Trophoblast cell (in vitro differentiated cells and primary cell): ENCODE measurements at regions not wholly inside any gene's neighbourhood (a gene's known extent, or its start where the extent isn't known, plus 50 kb on each side); places are given as distances from the start of the nearest gene placed in this dataset.

Experiments
- DNase-seq, 2 donors: peaks; one replicate each; pipeline ENCODE4 v3.0.0-alpha.2; 2016
- H2AFZ ChIP-seq: 2 replicates; pipeline ENCODE4 v1.6.1; 2013; ENCODE audit warnings: low read length, moderate library complexity, mild to moderate bottlenecking; ENCODE audit not compliant: insufficient read depth, poor library complexity
- H2AK5ac ChIP-seq: 2 replicates; pipeline ENCODE4 v1.6.1; 2013; ENCODE audit warnings: mild to moderate bottlenecking, low read length
- H2BK120ac ChIP-seq: 2 replicates; pipeline ENCODE4 v1.6.1; 2013; ENCODE audit warnings: low read length, mild to moderate bottlenecking, moderate library complexity; ENCODE audit not compliant: insufficient read depth, poor library complexity
- H2BK12ac ChIP-seq: 2 replicates; pipeline ENCODE4 v1.6.1; 2013; ENCODE audit warnings: mild to moderate bottlenecking, low read length, moderate library complexity
- H2BK5ac ChIP-seq: 2 replicates; pipeline ENCODE4 v1.6.1; 2013; ENCODE audit warnings: low read length, low read depth, moderate library complexity, mild to moderate bottlenecking; ENCODE audit not compliant: poor library complexity
- H3K14ac ChIP-seq: 2 replicates; pipeline ENCODE4 v1.6.1; 2013; ENCODE audit warnings: mild to moderate bottlenecking, low read length
- H3K18ac ChIP-seq: 2 replicates; pipeline ENCODE4 v1.6.1; 2013; ENCODE audit warnings: mild to moderate bottlenecking, low read length
- H3K23ac ChIP-seq: 2 replicates; pipeline ENCODE4 v1.6.1; 2013; ENCODE audit warnings: low read length
- H3K27ac ChIP-seq: 2 replicates; pipeline ENCODE4 v1.5.1; 2013; ENCODE audit warnings: low read depth, mild to moderate bottlenecking, inconsistent platforms, low read length, moderate library complexity
- H3K27me3 ChIP-seq: 2 replicates; pipeline ENCODE4 v1.6.1; 2013; ENCODE audit warnings: inconsistent platforms, mild to moderate bottlenecking, low read length, moderate library complexity; ENCODE audit not compliant: insufficient read depth
- H3K36me3 ChIP-seq, 2 experiments: 1 replicate in 1 of 2; 2 replicates in 1 of 2; pipeline ENCODE4 v1.6.1; 2013; ENCODE audit warnings: low read length in 2 of 2, mild to moderate bottlenecking in 2 of 2, moderate library complexity in 1 of 2; ENCODE audit not compliant: insufficient read depth in 2 of 2, control insufficient read depth in 1 of 2
- H3K4ac ChIP-seq: 2 replicates; pipeline ENCODE4 v1.6.1; 2013; ENCODE audit warnings: low read depth, mild to moderate bottlenecking, low read length, moderate library complexity
- H3K4me1 ChIP-seq, 2 experiments: 1 replicate in 1 of 2; 2 replicates in 1 of 2; pipeline ENCODE4 v1.6.1; 2013; ENCODE audit warnings: low read length in 2 of 2, mild to moderate bottlenecking in 2 of 2, moderate library complexity in 1 of 2; ENCODE audit not compliant: insufficient read depth in 2 of 2, control insufficient read depth in 1 of 2
- H3K4me2 ChIP-seq: 2 replicates; pipeline ENCODE4 v1.6.1; 2013; ENCODE audit warnings: inconsistent platforms, mild to moderate bottlenecking, low read length, moderate library complexity
- H3K4me3 ChIP-seq: 2 replicates; pipeline ENCODE4 v1.5.1; 2013; ENCODE audit warnings: mild to moderate bottlenecking, low read depth, low read length, inconsistent platforms
- H3K79me1 ChIP-seq: one replicate; pipeline ENCODE4 v1.6.1; 2013; ENCODE audit warnings: low read length
- H3K79me2 ChIP-seq: 2 replicates; pipeline ENCODE4 v1.6.1; 2013; ENCODE audit warnings: low read length, mild to moderate bottlenecking; ENCODE audit not compliant: control insufficient read depth, insufficient read depth, poor library complexity
- H3K9ac ChIP-seq: 2 replicates; pipeline ENCODE4 v1.6.1; 2013; ENCODE audit warnings: mild to moderate bottlenecking, low read length
- H3K9me3 ChIP-seq: 2 replicates; pipeline ENCODE4 v1.6.1; 2013; ENCODE audit warnings: low read depth, mild to moderate bottlenecking, control low read depth, inconsistent platforms, low read length; ENCODE audit not compliant: insufficient read depth
- H4K12ac ChIP-seq: 2 replicates; pipeline ENCODE4 v1.6.1; 2013; ENCODE audit warnings: low read depth, mild to moderate bottlenecking, low read length, moderate library complexity
- H4K8ac ChIP-seq: 2 replicates; pipeline ENCODE4 v1.6.1; 2013; ENCODE audit warnings: low read depth, mild to moderate bottlenecking, low read length, moderate library complexity
- H4K91ac ChIP-seq: one replicate; pipeline ENCODE4 v1.6.1; 2013; ENCODE audit warnings: low read depth, mild to moderate bottlenecking, low read length, moderate library complexity
- WGBS: extraction: QIAGEN DNeasy Blood & Tissue Kit; methylation state at CpG from one replicate; pipeline ENCODE4 v1.1.7; 2013; ENCODE audit warnings: missing lambda C conversion rate; ENCODE audit not compliant: insufficient read length, insufficient coverage; ENCODE audit errors: extremely low coverage; 5-methylcytosine and 5-hydroxymethylcytosine counted together

DNA sequence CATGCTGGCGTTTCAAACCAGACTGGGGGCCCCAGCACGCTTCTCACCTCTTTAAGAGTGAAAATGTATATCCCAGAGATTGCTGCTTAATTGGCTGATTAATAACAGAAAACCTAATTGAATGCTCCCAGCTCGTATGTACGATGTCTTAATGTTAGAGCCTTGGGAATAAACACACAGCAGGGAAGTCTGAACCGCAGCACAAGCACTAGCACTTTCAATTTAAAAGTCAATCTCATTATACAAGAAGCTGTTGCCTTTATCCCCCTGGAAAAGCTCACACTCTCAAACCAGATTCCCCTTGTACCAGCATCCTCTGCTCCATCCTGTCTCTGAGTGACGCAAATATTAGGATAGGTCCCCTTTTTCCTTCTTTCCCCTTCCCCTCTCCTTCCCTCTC, 449.1 kb downstream of the MN1 start:
- H3K18ac ChIP-seq: no peak overlapping the region
- no peak overlapping the region for H2AFZ ChIP-seq
- no peak overlapping the region for H2BK12ac ChIP-seq
- no peak overlapping the region for H2BK120ac ChIP-seq
- no peaks in the 10 kb centered on the region for H3K4me1 ChIP-seq
- no peak overlapping the region for H3K23ac ChIP-seq
- H3K4me2 ChIP-seq: no peak overlapping the region
- H3K9ac ChIP-seq: no peak overlapping the region
- no peak overlapping the region for H2AK5ac ChIP-seq
- no peak overlapping the region for H4K8ac ChIP-seq
- H3K9me3 ChIP-seq: peaks cover 2% of the 10 kb centered on the region
- no peaks in the 10 kb centered on the region for H3K79me2 ChIP-seq
- no peak overlapping the region for H3K4me3 ChIP-seq
- H4K91ac ChIP-seq: no peak overlapping the region
- H3K4ac ChIP-seq: no peak overlapping the region
- H3K14ac ChIP-seq: no peak overlapping the region
- H3K36me3 ChIP-seq: no peaks in the 10 kb centered on the region
- H2BK5ac ChIP-seq: no peak overlapping the region
- no peaks in the 10 kb centered on the region for H3K27me3 ChIP-seq
- WGBS: no CpG with 5 or more reads among the region's 6 CpGs
- H3K79me1 ChIP-seq: no peaks in the 10 kb centered on the region
- no peak overlapping the region for H3K27ac ChIP-seq
- no peak overlapping the region for H4K12ac ChIP-seq
- no peak for DNase-seq

DNA sequence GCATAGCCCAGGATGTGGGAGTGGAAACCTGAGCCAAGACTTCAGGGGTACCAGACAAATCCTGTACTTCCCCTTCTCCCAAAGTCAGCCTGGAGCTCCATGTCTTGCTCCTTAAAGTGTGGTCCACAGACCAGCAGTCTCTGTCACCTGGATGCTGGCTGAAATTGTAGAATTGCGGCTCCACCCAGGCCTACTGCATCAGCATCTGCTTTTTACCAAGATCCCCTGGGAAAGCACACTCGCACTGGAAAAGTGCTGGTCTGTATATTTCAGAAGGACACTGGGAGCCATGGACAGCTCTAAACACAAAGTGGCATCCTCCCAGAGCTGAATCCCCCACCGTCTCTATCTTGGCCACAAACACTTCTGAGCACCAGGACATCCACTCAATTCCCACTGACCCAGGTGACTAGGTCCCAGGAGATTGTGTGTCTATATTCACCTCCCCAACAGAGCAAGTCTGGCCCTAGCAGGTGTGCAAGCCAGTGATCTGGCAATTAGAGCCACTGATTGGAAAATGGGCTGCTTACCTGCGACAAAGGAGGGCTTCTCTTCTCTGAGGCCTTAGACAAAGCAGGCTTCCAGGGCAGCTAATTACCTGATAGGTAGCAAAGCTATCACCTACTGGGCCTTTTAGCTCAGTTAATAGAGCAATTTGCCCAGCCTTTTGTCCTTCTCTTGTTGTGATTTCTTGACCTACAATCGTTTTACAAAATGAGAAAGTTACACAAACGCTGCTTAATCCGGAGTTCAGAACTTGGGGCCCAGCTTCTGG, 443.3 kb downstream of the MN1 start:
- Histone ChIP-seq H4K12ac (no peak overlapping the region), H3K14ac (no peak overlapping the region), H4K8ac (no peak overlapping the region), H2BK120ac (no peak overlapping the region), H2AK5ac (no peak overlapping the region), H2BK5ac (no peak overlapping the region), H3K4me3 (no peak overlapping the region), H3K4ac (no peak overlapping the region), H3K4me1 (no peaks in the 10 kb centered on the region), H3K36me3 (no peaks in the 10 kb centered on the region), H3K23ac (no peak overlapping the region), H3K18ac (no peak overlapping the region), H3K79me1 (no peaks in the 10 kb centered on the region), H3K27me3 (no peaks in the 10 kb centered on the region), H3K79me2 (no peaks in the 10 kb centered on the region), H4K91ac (no peak overlapping the region), H3K9ac (no peak overlapping the region), H2BK12ac (no peak overlapping the region), H3K4me2 (no peak overlapping the region), H3K27ac (no peak overlapping the region), H2AFZ (no peak overlapping the region), H3K9me3 (no peaks in the 10 kb centered on the region)
- no CpG with 5 or more reads among the region's 7 CpGs for WGBS
- no peak for DNase-seq

DNA sequence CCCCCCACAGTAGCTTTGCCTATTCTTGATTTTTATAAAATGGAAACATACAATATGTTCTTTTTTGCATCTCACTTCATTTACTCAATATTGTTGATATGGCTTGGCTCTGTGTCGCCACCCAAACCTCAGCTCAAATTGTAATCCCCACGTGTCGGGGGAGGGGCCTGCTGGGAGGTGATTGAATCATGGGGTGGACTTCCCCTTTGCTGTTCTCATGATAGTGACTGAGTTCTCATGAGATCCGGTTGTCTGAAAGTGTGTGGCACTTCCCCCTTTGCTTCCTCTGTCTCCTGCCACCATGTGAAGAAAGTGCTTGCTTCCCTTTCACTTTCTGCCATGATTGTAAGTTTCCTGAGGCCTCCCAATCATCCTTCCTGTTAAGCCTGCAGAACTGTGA, 431.3 kb downstream of the MN1 start:
- no peak overlapping the region for H4K8ac ChIP-seq
- H3K14ac ChIP-seq: no peak overlapping the region
- no peak overlapping the region for H2BK120ac ChIP-seq
- no peak overlapping the region for H3K18ac ChIP-seq
- no peak overlapping the region for H2BK12ac ChIP-seq
- no peak overlapping the region for H3K27ac ChIP-seq
- H4K12ac ChIP-seq: no peak overlapping the region
- H3K4me3 ChIP-seq: no peak overlapping the region
- H3K36me3 ChIP-seq: no peaks in the 10 kb centered on the region
- H3K4me1 ChIP-seq: peaks cover 3 to 4% of the 10 kb centered on the region in 2 experiments
- H3K9ac ChIP-seq: no peak overlapping the region
- peaks cover 3% of the 10 kb centered on the region for H3K79me1 ChIP-seq
- no CpG with 5 or more reads among the region's 4 CpGs for WGBS
- no peak overlapping the region for H2AFZ ChIP-seq
- no peak overlapping the region for H2BK5ac ChIP-seq
- no peak overlapping the region for H4K91ac ChIP-seq
- no peaks in the 10 kb centered on the region for H3K27me3 ChIP-seq
- H3K4ac ChIP-seq: no peak overlapping the region
- H3K9me3 ChIP-seq: no peaks in the 10 kb centered on the region
- DNase-seq: no peak
- no peak overlapping the region for H3K23ac ChIP-seq
- H3K79me2 ChIP-seq: no peaks in the 10 kb centered on the region
- no peak overlapping the region for H3K4me2 ChIP-seq
- H2AK5ac ChIP-seq: no peak overlapping the region

- H3K79me1 ChIP-seq: peaks cover 3% of the 10 kb centered on the region
- no peak overlapping the region for H2BK5ac ChIP-seq
- H3K4me1 ChIP-seq: peaks cover 3 to 4% of the 10 kb centered on the region in 2 experiments
- H3K9me3 ChIP-seq: no peaks in the 10 kb centered on the region
- no peak overlapping the region for H3K27ac ChIP-seq
- WGBS: no CpG with 5 or more reads among the region's 4 CpGs
- H3K23ac ChIP-seq: no peak overlapping the region
- H2AK5ac ChIP-seq: no peak overlapping the region
- no peak overlapping the region for H2AFZ ChIP-seq
- no peak for DNase-seq
- H4K12ac ChIP-seq: no peak overlapping the region
- H3K36me3 ChIP-seq: no peaks in the 10 kb centered on the region
- H3K14ac ChIP-seq: no peak overlapping the region
- H2BK120ac ChIP-seq: no peak overlapping the region
- H3K4me3 ChIP-seq: no peak overlapping the region
- H3K4ac ChIP-seq: no peak overlapping the region
- H4K8ac ChIP-seq: no peak overlapping the region
- H3K27me3 ChIP-seq: no peaks in the 10 kb centered on the region
- H2BK12ac ChIP-seq: no peak overlapping the region
- no peak overlapping the region for H4K91ac ChIP-seq
- H3K9ac ChIP-seq: no peak overlapping the region
- H3K79me2 ChIP-seq: no peaks in the 10 kb centered on the region
- no peak overlapping the region for H3K4me2 ChIP-seq
- H3K18ac ChIP-seq: no peak overlapping the region
These were observed 430.6 kb downstream of the MN1 start for GRCh38 chr22:27370987-27371386.
